CD8-positive, alpha-beta memory T cell (primary cell): ENCODE measurements at regions not wholly inside any gene's neighbourhood (a gene's known extent, or its start where the extent isn't known, plus 50 kb on each side); places are given as distances from the start of the nearest gene placed in this dataset.
A peak's percentile ranks its signal among the peaks of the same experiment; 100 is the strongest.

Experiments used
- CTCF ChIA-PET: fragments of 350-600 bp; sonication (Branson Sonifier 250); formaldehyde crosslinking; loops from one replicate; lab custom pipeline; 2021; ENCODE audit warnings: antibody characterized with exemption; lab: Charles Lee
- POLR2A ChIA-PET: fragments of 350-600 bp; sonication (Branson Sonifier 250); formaldehyde crosslinking; loops from one replicate; lab custom pipeline; 2021; ENCODE audit warnings: antibody characterized with exemption; lab: Charles Lee
- DNase-seq, 5 donors: peaks; one replicate each; pipeline versions ENCODE4 v3.0.0 to v3.0.0-alpha.2; 2020 to 2022; ENCODE audit warnings: mixed read lengths in 1 of 5
- H3K27ac ChIP-seq: one replicate; pipeline ENCODE4 v1.7.0; 2013; ENCODE audit warnings: low read depth, mild to moderate bottlenecking, low read length, moderate library complexity
- H3K27me3 ChIP-seq: 2 replicates; pipeline ENCODE4 v1.7.0; 2013; ENCODE audit warnings: low read length, mild to moderate bottlenecking; ENCODE audit not compliant: insufficient read depth, poor library complexity, severe bottlenecking
- H3K36me3 ChIP-seq: 2 replicates; pipeline ENCODE4 v1.7.0; 2013; ENCODE audit warnings: mild to moderate bottlenecking, low read length, moderate library complexity; ENCODE audit not compliant: insufficient read depth
- H3K4me1 ChIP-seq: 2 replicates; pipeline ENCODE4 v1.7.0; 2013; ENCODE audit warnings: mild to moderate bottlenecking, low read length, moderate library complexity; ENCODE audit not compliant: insufficient read depth
- H3K4me3 ChIP-seq: 2 replicates; pipeline ENCODE4 v1.7.0; 2013; ENCODE audit warnings: mild to moderate bottlenecking, low read length
- H3K9me3 ChIP-seq: 2 replicates; pipeline ENCODE4 v1.7.0; 2013; ENCODE audit warnings: mild to moderate bottlenecking, low read length
- H3K27ac Mint-ChIP-seq, 8 donors: one replicate each; pipeline ENCODE4 v1.8.0; 2020 to 2021; ENCODE audit warnings: mixed read lengths in 8 of 8, mild to moderate bottlenecking in 6 of 8, inconsistent platforms in 3 of 8, moderate library complexity in 3 of 8
- H3K27me3 Mint-ChIP-seq, 2 donors: one replicate each; pipeline ENCODE4 v1.8.0; 2020 to 2021; ENCODE audit warnings: mixed read lengths in 2 of 2, mild to moderate bottlenecking in 1 of 2, moderate library complexity in 1 of 2
- H3K36me3 Mint-ChIP-seq, 3 donors: one replicate each; pipeline ENCODE4 v1.8.0; 2020 to 2021; ENCODE audit warnings: mixed read lengths in 3 of 3, inconsistent platforms in 1 of 3, mild to moderate bottlenecking in 1 of 3
- H3K4me1 Mint-ChIP-seq, 3 donors: one replicate each; pipeline ENCODE4 v1.8.0; 2020 to 2021; ENCODE audit warnings: mixed read lengths in 3 of 3, inconsistent platforms in 1 of 3, mild to moderate bottlenecking in 1 of 3
- H3K4me3 Mint-ChIP-seq, 7 donors: one replicate each; pipeline ENCODE4 v1.8.0; 2020 to 2021; ENCODE audit warnings: mixed read lengths in 7 of 7, mild to moderate bottlenecking in 6 of 7, moderate library complexity in 4 of 7, inconsistent platforms in 2 of 7
- H3K9me3 Mint-ChIP-seq, 5 donors: one replicate each; pipeline ENCODE4 v1.8.0; 2020 to 2022; ENCODE audit warnings: mixed read lengths in 5 of 5, mild to moderate bottlenecking in 3 of 5, moderate library complexity in 2 of 5, inconsistent platforms in 1 of 5

- peak; percentile 23 to 64 (median 33) for DNase-seq
- Histone ChIP-seq H3K9me3 (no peaks in the 10 kb centered on the region), H3K36me3 (no peaks in the 10 kb centered on the region), H3K4me3 (peak overlapping the region; percentile 41), H3K27ac (no peak overlapping the region), H3K27me3 (no peaks in the 10 kb centered on the region), H3K4me1 (no peaks in the 10 kb centered on the region)
- Mint-ChIP-seq H3K9me3 (no peaks in the 10 kb centered on the region), H3K36me3 (no peaks in the 10 kb centered on the region), H3K27ac (peak overlapping the region in 7 of 8 donors; percentile 25 to 84 (median 35)), H3K27me3 (peaks cover 16 to 47% of the 10 kb centered on the region in 2 donors), H3K4me1 (no peaks in the 10 kb centered on the region), H3K4me3 (peak overlapping the region; percentile 34 to 93 (median 81))
- CTCF ChIA-PET = interaction anchor here (0.8 to 2.5 kb wide), 14 partner anchors 11 to 865 kb away, joined by 3 to 9 read pairs (median 4); partner anchors contain the start of gene DAD1
- POLR2A ChIA-PET = interaction anchor here (0.6 to 1.5 kb wide), 3 partner anchors 44 to 833 kb away, joined by 3 to 11 read pairs (median 3); no protein-coding TSS in a partner anchor
Observed at GRCh38 chr14:21723431-21724045, 49.9 kb upstream of the OR4E1 start.
